K562 (cell line): ENCODE measurements at regions not wholly inside any gene's neighbourhood (a gene's known extent, or its start where the extent isn't known, plus 50 kb on each side); places are given as distances from the start of the nearest gene placed in this dataset.

Source experiments
- ATAC-seq: fragments of 200-7000 bp; cut with Tn5 transposase; 3 replicates; pipeline ENCODE4 v1.9.1; 2020; ENCODE audit warnings: moderate library complexity
- BruUV-seq: library from RNA; stranded (reverse); fragments of 400-500 nt; replicated peaks from 2 replicates; lab custom pipeline; 2021; lab: Mats Ljungman, UMichigan
- CTCF ChIA-PET: fragments of 300-600 bp; formaldehyde crosslinking; extraction: SDS; loops from one replicate; lab custom pipeline; 2021; ENCODE audit warnings: low intra/inter-chr PET ratio; lab: Yijun Ruan, JAX
- POLR2A ChIA-PET: fragments of 300-600, 350-650 bp; sonication (Branson Sonifier 250); formaldehyde crosslinking; extraction: SDS; loops from one replicate; lab custom pipeline; 2021; ENCODE audit warnings: antibody characterized with exemption, inconsistent platforms; lab: Yijun Ruan, JAX
- DNase-seq, 4 experiments: peaks; one replicate each; pipeline versions ENCODE4 v3.0.0 to v3.0.0-alpha.2; 2011 to 2018; ENCODE audit warnings: low spot score in 3 of 4, mixed read lengths in 3 of 4; ENCODE audit errors: extremely low read depth in 1 of 4
- FAIRE-seq: peaks from 2 replicates; lab custom pipeline; 2011; peaks lifted over from hg19 to GRCh38; lab: Jason Lieb, UNC
- H2AFZ ChIP-seq: 2 replicates; pipeline ENCODE4 v1.6.0; 2011; ENCODE audit warnings: low read depth, low read length, control low read depth, inconsistent platforms
- H3K27ac ChIP-seq: fragments of 200-600 bp; 3 replicates; pipeline ENCODE4 v1.8.0; 2011; ENCODE audit warnings: low read depth, mild to moderate bottlenecking, control low read depth, inconsistent platforms, low read length, moderate library complexity, mixed read lengths; ENCODE audit errors: extremely low read depth
- H3K27me3 ChIP-seq, 2 experiments: fragments of 300-600 bp in 1 of 2; 2 replicates in 1 of 2; 3 replicates in 1 of 2; pipeline versions ENCODE4 v1.6.0 to v1.8.0; 2011; ENCODE audit warnings: inconsistent platforms in 2 of 2, low read length in 2 of 2, mild to moderate bottlenecking in 1 of 2, mixed read lengths in 1 of 2, moderate library complexity in 1 of 2; ENCODE audit not compliant: control insufficient read depth in 2 of 2, insufficient read depth in 2 of 2
- H3K36me3 ChIP-seq: fragments of 300-600 bp; 3 replicates; pipeline ENCODE4 v1.8.0; 2011; ENCODE audit warnings: mild to moderate bottlenecking, low read length, inconsistent platforms; ENCODE audit not compliant: control insufficient read depth, insufficient read depth
- H3K4me1 ChIP-seq, 2 experiments: fragments of 200-600 bp in 1 of 2; replicated peaks in 1 of 2; 2 replicates in 1 of 2; 3 replicates in 1 of 2; pipeline versions ENCODE4 v1.5.1 to v1.8.0; 2011; ENCODE audit warnings: inconsistent platforms in 2 of 2, low read length in 2 of 2, mild to moderate bottlenecking in 1 of 2, mixed read lengths in 1 of 2, moderate library complexity in 1 of 2; ENCODE audit not compliant: control insufficient read depth in 2 of 2, insufficient read depth in 2 of 2
- H3K4me2 ChIP-seq: 2 replicates; pipeline ENCODE4 v1.6.1; 2011; ENCODE audit warnings: low read length, control low read depth, inconsistent platforms, mixed read lengths; ENCODE audit not compliant: insufficient read depth
- H3K4me3 ChIP-seq: fragments of 200-600 bp; sonication (generic), shearing (Covaris generic); 2 replicates; pipeline ENCODE4 v1.5.1; 2016; ENCODE audit warnings: control low read depth, inconsistent platforms
- H3K79me2 ChIP-seq: fragments of 200-600 bp; 3 replicates; pipeline ENCODE4 v1.8.0; 2011; ENCODE audit warnings: low read length, inconsistent platforms; ENCODE audit not compliant: control insufficient read depth, insufficient read depth
- H3K9ac ChIP-seq, 2 experiments: 2 replicates each; pipeline versions ENCODE4 v1.6.0 to v1.6.1; 2011; ENCODE audit warnings: low read depth in 2 of 2, low read length in 2 of 2, control low read depth in 1 of 2, inconsistent platforms in 1 of 2, mild to moderate bottlenecking in 1 of 2, mixed read lengths in 1 of 2; ENCODE audit not compliant: insufficient read depth in 1 of 2
- H3K9me1 ChIP-seq: one replicate; pipeline ENCODE4 v1.6.0; 2011; ENCODE audit warnings: inconsistent platforms, mild to moderate bottlenecking, low read length, moderate library complexity; ENCODE audit not compliant: control insufficient read depth, insufficient read depth
- H3K9me3 ChIP-seq: replicated peaks from 2 replicates; pipeline ENCODE4 v1.5.1; 2011; ENCODE audit warnings: low read depth, low read length, inconsistent platforms; ENCODE audit not compliant: control insufficient read depth, insufficient read depth
- H4K20me1 ChIP-seq: replicated peaks from 2 replicates; pipeline ENCODE4 v1.6.1; 2011; ENCODE audit warnings: low read length, inconsistent platforms, mixed read lengths; ENCODE audit not compliant: control insufficient read depth, insufficient read depth
- CC2D1A ChIP-seq: fragments of 450-650 bp; IDR thresholded peaks from 2 replicates; pipeline ENCODE4 v1.6.1; 2017; ENCODE audit warnings: mild to moderate bottlenecking
- CHD4 ChIP-seq: fragments of 200-600 bp; sonication (generic); IDR thresholded peaks from 3 replicates; pipeline ENCODE4 v1.6.1; 2012; ENCODE audit warnings: low read depth, mild to moderate bottlenecking, mixed read lengths, low read length, inconsistent platforms; ENCODE audit not compliant: insufficient read depth, insufficient replicate concordance, poor library complexity, severe bottlenecking
- CREBBP ChIP-seq: IDR thresholded peaks from one replicate; pipeline ENCODE4 v1.6.1; 2012; ENCODE audit warnings: low read depth, mild to moderate bottlenecking, control low read depth, inconsistent platforms, low read length
- CXXC5 ChIP-seq: fragments of 250-450 bp; sonication (Bioruptor Pico); IDR thresholded peaks from 2 replicates; pipeline ENCODE4 v1.8.0; 2022; ENCODE audit warnings: inconsistent platforms, mild to moderate bottlenecking, moderate library complexity
- EP300 ChIP-seq: IDR thresholded peaks from 2 replicates; pipeline ENCODE4 v1.6.1; 2012; ENCODE audit warnings: low read length, improper control_type of control experiment
- ETV1 ChIP-seq: fragments of 450-650 bp; conservative IDR thresholded peaks from 2 replicates; pipeline ENCODE4 v1.6.1; 2016; ENCODE audit warnings: missing genetic modification characterization, control low read depth, low read depth, missing compliant biosample characterization
- FOXA3 ChIP-seq, 2 experiments: fragments of 450-650 bp in 1 of 2; sonication (generic) in 1 of 2; formaldehyde crosslinking; IDR thresholded peaks in 1 of 2; conservative IDR thresholded peaks in 1 of 2; 2 replicates each; pipeline versions ENCODE4 v1.4.0 to v1.8.0; 2020 to 2022; ENCODE audit warnings: mild to moderate bottlenecking in 2 of 2, missing genetic modification reagents in 1 of 2
- KAT7 ChIP-seq: sonication (generic); formaldehyde crosslinking; IDR thresholded peaks from 2 replicates; pipeline ENCODE4 v1.8.0; 2022; ENCODE audit warnings: missing genetic modification reagents, mild to moderate bottlenecking, borderline replicate concordance
- KHSRP ChIP-seq: fragments of 450-650 bp; IDR thresholded peaks from 2 replicates; pipeline ENCODE4 v1.6.1; 2017
- MAFG ChIP-seq: fragments of 450-650 bp; conservative IDR thresholded peaks from 2 replicates; pipeline ENCODE4 v1.6.1; 2016; ENCODE audit warnings: missing genetic modification characterization, missing compliant biosample characterization
- MAZ ChIP-seq, 2 experiments: fragments of 450-650 bp in 1 of 2; sonication (generic) in 1 of 2; formaldehyde crosslinking; IDR thresholded peaks in 1 of 2; conservative IDR thresholded peaks in 1 of 2; 2 replicates each; pipeline versions ENCODE4 v1.4.0 to v1.5.0; 2020; ENCODE audit warnings: mild to moderate bottlenecking in 1 of 2, missing genetic modification reagents in 1 of 2
- NELFE ChIP-seq: IDR thresholded peaks from 2 replicates; pipeline ENCODE4 v1.6.1; 2011; ENCODE audit warnings: mild to moderate bottlenecking; ENCODE audit not compliant: insufficient read depth, insufficient read length
- PRPF4 ChIP-seq: fragments of 200-400 bp; formaldehyde crosslinking; IDR thresholded peaks from one replicate; pipeline ENCODE4 v1.6.1; 2017; ENCODE audit warnings: low read length, low read depth, mild to moderate bottlenecking; ENCODE audit not compliant: insufficient read depth, poor library complexity, severe bottlenecking
- RAD51 ChIP-seq: fragments of 450-650 bp; IDR thresholded peaks from 2 replicates; pipeline ENCODE4 v1.7.1; 2016; ENCODE audit warnings: low read depth, mild to moderate bottlenecking, borderline replicate concordance
- RNF2 ChIP-seq: sonication (generic); IDR thresholded peaks from 2 replicates; pipeline ENCODE4 v1.6.1; 2016
- ZNF436 ChIP-seq: fragments of 250-450, 450-650 bp; sonication (Bioruptor Pico); formaldehyde crosslinking; IDR thresholded peaks from 2 replicates; pipeline ENCODE4 v1.7.0; 2020; ENCODE audit warnings: mild to moderate bottlenecking
- ZNF518B ChIP-seq: fragments of 250-450 bp; sonication (Bioruptor Pico); IDR thresholded peaks from 2 replicates; pipeline ENCODE4 v1.5.0; 2021; ENCODE audit warnings: mild to moderate bottlenecking, moderate library complexity
- ZNF644 ChIP-seq: fragments of 200-800 bp; sonication (Bioruptor generic); IDR thresholded peaks from 2 replicates; pipeline ENCODE4 v1.6.1; 2016; ENCODE audit warnings: low read depth, missing genetic modification characterization, missing compliant biosample characterization
- WGBS: fragments of 100-300 bp; shearing (Covaris generic); methylation state at CpG from one replicate; pipeline ENCODE4 v1.1.6; 2016; ENCODE audit warnings: low coverage, mixed read lengths; ENCODE audit not compliant: insufficient coverage; ENCODE audit errors: missing lambda C conversion rate; 5-methylcytosine and 5-hydroxymethylcytosine counted together
- in situ Hi-C: fragments of 300-500 bp; cut with MboI; formaldehyde crosslinking; loops from 4 replicates; pipeline ENCODE4 v1.15.0; 2018; ENCODE audit warnings: inconsistent platforms, mixed read lengths
- intact Hi-C: fragments of 100-400 bp; cut with micrococcal nuclease; formaldehyde crosslinking; loops from 2 replicates; pipeline ENCODE4 v1.14.2; 2022
- TF ChIP-seq, protein P1 (sequence below): sonication (generic); formaldehyde crosslinking; IDR thresholded peaks from 2 replicates; pipeline ENCODE4 v1.8.0; 2022; ENCODE audit warnings: mild to moderate bottlenecking, missing genetic modification reagents

DNA sequence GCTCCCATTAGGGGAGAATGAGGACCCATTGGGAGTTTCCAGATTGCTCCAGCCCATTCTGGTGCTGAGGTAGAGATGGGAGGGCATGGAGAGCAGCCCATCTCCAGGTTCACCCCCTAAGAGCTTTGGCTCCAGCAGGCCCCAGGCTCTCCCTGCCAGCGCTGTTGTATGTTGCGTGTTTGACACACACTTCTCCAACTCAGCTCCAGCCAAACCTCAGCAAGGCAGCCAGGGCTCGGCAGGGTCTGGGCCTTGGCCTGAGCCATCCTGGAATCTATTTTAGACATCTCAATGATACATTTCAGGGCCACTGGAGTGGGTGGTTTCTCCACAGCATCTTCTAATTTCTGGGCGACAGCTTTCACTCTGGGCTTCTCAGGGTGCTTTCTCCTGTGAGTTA lies 117.0 kb downstream of the NAV1 start:
- FAIRE-seq (no peak), ATAC-seq (no peak), DNase-seq (no peak)
- 66% methylated on average over 4 of the region's 4 CpGs for WGBS
- Histone ChIP-seq H3K9ac (no peak overlapping the region; a peak in 1 of 4 replicates), H3K4me3 (no peak overlapping the region), H2AFZ (no peak overlapping the region), H3K36me3 (0 out of 3 replicates have a peak, but pooled peaks cover 2% of the 10 kb centered on the region), H4K20me1 (peaks cover 8% of the 10 kb centered on the region; the same call in 1 of the 2 replicates), H3K27me3 (no peaks in the 10 kb centered on the region), H3K79me2 (peaks cover 14% of the 10 kb centered on the region), H3K27ac (no peak overlapping the region), H3K4me2 (no peak overlapping the region), H3K9me3 (no peaks in the 10 kb centered on the region), H3K4me1 (peaks cover 0 to 30% of the 10 kb centered on the region in 2 experiments; a peak in 4 of 5 replicates), H3K9me1 (no peaks in the 10 kb centered on the region)
- BruUV-seq, result no TSS peak
- in situ Hi-C loops, result no loop called here
- intact Hi-C loops, result loop anchor here (2.0 kb wide), 1 partner anchor 47 kb away; no protein-coding TSS in a partner anchor
- POLR2A ChIA-PET, result interaction anchor here (1.0 to 3.2 kb wide), 6 partner anchors 20 to 94 kb away, joined by 3 to 11 read pairs (median 3); no protein-coding TSS in a partner anchor
- CTCF ChIA-PET, result interaction anchor here (0.6 kb wide), 1 partner anchor 31 kb away, joined by 3 read pairs; no protein-coding TSS in a partner anchor
- TF ChIP-seq RNF2, result no peak
- TF ChIP-seq ZNF518B (CRISPR knock-in tag), result no peak
- no peak for TF ChIP-seq KAT7 (CRISPR knock-in tag)
- TF ChIP-seq, protein P1, sequence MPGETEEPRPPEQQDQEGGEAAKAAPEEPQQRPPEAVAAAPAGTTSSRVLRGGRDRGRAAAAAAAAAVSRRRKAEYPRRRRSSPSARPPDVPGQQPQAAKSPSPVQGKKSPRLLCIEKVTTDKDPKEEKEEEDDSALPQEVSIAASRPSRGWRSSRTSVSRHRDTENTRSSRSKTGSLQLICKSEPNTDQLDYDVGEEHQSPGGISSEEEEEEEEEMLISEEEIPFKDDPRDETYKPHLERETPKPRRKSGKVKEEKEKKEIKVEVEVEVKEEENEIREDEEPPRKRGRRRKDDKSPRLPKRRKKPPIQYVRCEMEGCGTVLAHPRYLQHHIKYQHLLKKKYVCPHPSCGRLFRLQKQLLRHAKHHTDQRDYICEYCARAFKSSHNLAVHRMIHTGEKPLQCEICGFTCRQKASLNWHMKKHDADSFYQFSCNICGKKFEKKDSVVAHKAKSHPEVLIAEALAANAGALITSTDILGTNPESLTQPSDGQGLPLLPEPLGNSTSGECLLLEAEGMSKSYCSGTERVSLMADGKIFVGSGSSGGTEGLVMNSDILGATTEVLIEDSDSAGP (CRISPR knock-in tag), result no peak
- TF ChIP-seq PRPF4, result no peak
- TF ChIP-seq EP300, result no peak
- TF ChIP-seq CREBBP, result no peak
- TF ChIP-seq RAD51, result no peak
- TF ChIP-seq MAZ (CRISPR knock-in tag; conservative IDR thresholded peaks at IDR 0.05 in 1 of 2, IDR thresholded peaks at IDR 0.05 in 1 of 2), result no peak
- no peak for TF ChIP-seq ETV1 (tag)
- TF ChIP-seq KHSRP, result no peak
- no peak for TF ChIP-seq MAFG (tag)
- TF ChIP-seq NELFE, result no peak
- TF ChIP-seq CHD4, result no peak
- no peak for TF ChIP-seq FOXA3 (CRISPR knock-in tag; conservative IDR thresholded peaks at IDR 0.05 in 1 of 2, IDR thresholded peaks at IDR 0.05 in 1 of 2)
- no peak for TF ChIP-seq CXXC5 (CRISPR knock-in tag)
- no peak for TF ChIP-seq ZNF644 (tag)
- TF ChIP-seq CC2D1A, result no peak
- no peak for TF ChIP-seq ZNF436
